DMS79 treated with DMSO at 0.1 percent for 48 hours (cell line): ENCODE measurements at regions not wholly inside any gene's neighbourhood (a gene's known extent, or its start where the extent isn't known, plus 50 kb on each side); places are given as distances from the start of the nearest gene placed in this dataset.
"Not testable (repeated sequence)": the region's sequence is repeated elsewhere in the genome, so short reads cannot be mapped to it uniquely, and the experiment has no call there.

Experiments used
- DNase-seq: peaks from one replicate; lab custom pipeline; 2025; lab: John Stamatoyannopoulos, UW

GRCh38 chr7:81222692-81223091 lies 303.8 kb upstream of the SEMA3C start:
- not testable (repeated sequence) for DNase-seq

- DNase-seq = no peak
Measured at GRCh38 chr7:81221527-81222217, 302.8 kb upstream of the SEMA3C start.

- no peak for DNase-seq
Measured at GRCh38 chr7:81218480-81219106, 299.7 kb upstream of the SEMA3C start.

- no peak for DNase-seq
Measured at GRCh38 chr7:81213394-81213793, 294.5 kb upstream of the SEMA3C start.

- no peak for DNase-seq
Measured at GRCh38 chr7:81211934-81212320, 293.1 kb upstream of the SEMA3C start.

GRCh38 chr7:81211204-81211933 lies 292.5 kb upstream of the SEMA3C start:
- no peak for DNase-seq

GRCh38 chr7:81210137-81211064 lies 291.6 kb upstream of the SEMA3C start:
- no peak for DNase-seq

- DNase-seq = no peak
Measured at GRCh38 chr7:81209059-81209458, 290.2 kb upstream of the SEMA3C start.

- DNase-seq = no peak
Measured at GRCh38 chr7:81207801-81208200, 288.9 kb upstream of the SEMA3C start.

- no peak for DNase-seq
Measured at GRCh38 chr7:81206667-81207360, 288.0 kb upstream of the SEMA3C start.

GRCh38 chr7:81206217-81206616 lies 287.4 kb upstream of the SEMA3C start:
- no peak for DNase-seq

GRCh38 chr7:81201188-81201587 lies 282.3 kb upstream of the SEMA3C start:
- no peak for DNase-seq

GRCh38 chr7:81198766-81199165 lies 279.9 kb upstream of the SEMA3C start:
- no peak for DNase-seq

GRCh38 chr7:81197266-81197665 lies 278.4 kb upstream of the SEMA3C start:
- DNase-seq = no peak

- no peak for DNase-seq
Measured at GRCh38 chr7:81195033-81195432, 276.2 kb upstream of the SEMA3C start.

GRCh38 chr7:81190997-81191768 lies 272.3 kb upstream of the SEMA3C start:
- no peak for DNase-seq

- no peak for DNase-seq
Measured at GRCh38 chr7:81187753-81188152, 268.9 kb upstream of the SEMA3C start.

GRCh38 chr7:81186691-81187090 lies 267.8 kb upstream of the SEMA3C start:
- no peak for DNase-seq

GRCh38 chr7:81185072-81185471 lies 266.2 kb upstream of the SEMA3C start:
- no peak for DNase-seq

GRCh38 chr7:81183326-81183725 lies 264.5 kb upstream of the SEMA3C start:
- no peak for DNase-seq

GRCh38 chr7:81182056-81182455 lies 263.2 kb upstream of the SEMA3C start:
- not testable (repeated sequence) for DNase-seq
